T-cell (primary cell): ENCODE measurements at regions not wholly inside any gene's neighbourhood (a gene's known extent, or its start where the extent isn't known, plus 50 kb on each side); places are given as distances from the start of the nearest gene placed in this dataset.

Experiments
- ATAC-seq, 4 experiments: fragments of 200-7000 bp in 3 of 4; fragments of 150-1000 bp in 1 of 4; cut with Tn5 transposase; replicated peaks in 1 of 4; 1 replicate in 3 of 4; 2 replicates in 1 of 4; pipeline ENCODE4 v1.10.0; 2021; ENCODE audit warnings: moderate library complexity in 3 of 4, mild to moderate bottlenecking in 2 of 4, moderate number of reproducible peaks in 1 of 4
- CTCF ChIA-PET, 2 donors: fragments of 300-600 bp; sonication (Branson Sonifier 250); formaldehyde crosslinking; loops; one replicate each; lab custom pipeline; 2022; ENCODE audit warnings: antibody characterized with exemption in 2 of 2; lab: Charles Lee
- POLR2A ChIA-PET, 2 donors: fragments of 300-600 bp; sonication (Branson Sonifier 250); formaldehyde crosslinking; loops; one replicate each; lab custom pipeline; 2022; ENCODE audit warnings: antibody characterized with exemption in 2 of 2; lab: Charles Lee
- DNase-seq, 35 experiments: peaks; one replicate each; pipeline versions ENCODE4 v3.0.0 to v3.0.0-alpha.2; 2013 to 2023
- H3K27ac ChIP-seq: one replicate; pipeline ENCODE4 v1.5.1; 2013; ENCODE audit warnings: low read length
- H3K27me3 ChIP-seq, 2 experiments: replicated peaks in 1 of 2; 1 replicate in 1 of 2; 2 replicates in 1 of 2; pipeline versions ENCODE4 v1.6.1 to v1.7.0; 2013; ENCODE audit warnings: low read length in 1 of 2, mixed read lengths in 1 of 2; ENCODE audit not compliant: control insufficient read depth in 2 of 2, insufficient read depth in 2 of 2; ENCODE audit errors: extremely low read depth in 1 of 2
- H3K36me3 ChIP-seq, 2 donors: 1 replicate in 1 of 2; 2 replicates in 1 of 2; pipeline versions ENCODE4 v1.6.1 to v1.7.0; 2013; ENCODE audit warnings: low read length in 1 of 2; ENCODE audit not compliant: control insufficient read depth in 2 of 2, insufficient read depth in 1 of 2; ENCODE audit errors: extremely low read depth in 1 of 2
- H3K4me1 ChIP-seq, 2 experiments: 1 replicate in 1 of 2; 2 replicates in 1 of 2; pipeline versions ENCODE4 v1.6.1 to v1.7.0; 2013; ENCODE audit warnings: low read length in 2 of 2, mixed read lengths in 1 of 2; ENCODE audit not compliant: insufficient read depth in 2 of 2, control insufficient read depth in 1 of 2; ENCODE audit errors: extremely low read depth in 1 of 2
- H3K4me3 ChIP-seq, 2 donors: 1 replicate in 1 of 2; 2 replicates in 1 of 2; pipeline versions ENCODE4 v1.5.1 to v1.7.0; 2013; ENCODE audit warnings: mild to moderate bottlenecking in 2 of 2, low read length in 1 of 2, moderate library complexity in 1 of 2; ENCODE audit not compliant: control insufficient read depth in 1 of 2; ENCODE audit errors: extremely low read depth in 1 of 2
- H3K9me3 ChIP-seq: 2 replicates; pipeline ENCODE4 v1.7.0; 2013
- H3K27ac Mint-ChIP-seq, 2 donors: one replicate each; pipeline ENCODE4 v1.8.0; 2020 to 2021; ENCODE audit warnings: mild to moderate bottlenecking in 2 of 2, mixed read lengths in 2 of 2
- H3K27me3 Mint-ChIP-seq, 2 donors: one replicate each; pipeline ENCODE4 v1.8.0; 2021 to 2022; ENCODE audit warnings: mixed read lengths in 2 of 2
- H3K36me3 Mint-ChIP-seq: one replicate; pipeline ENCODE4 v1.8.0; 2021; ENCODE audit warnings: mixed read lengths
- H3K4me1 Mint-ChIP-seq, 3 donors: one replicate each; pipeline ENCODE4 v1.8.0; 2020 to 2022; ENCODE audit warnings: mixed read lengths in 3 of 3, mild to moderate bottlenecking in 1 of 3
- H3K4me3 Mint-ChIP-seq, 3 donors: one replicate each; pipeline ENCODE4 v1.8.0; 2020 to 2022; ENCODE audit warnings: mild to moderate bottlenecking in 3 of 3, mixed read lengths in 3 of 3, moderate library complexity in 3 of 3
- H3K9me3 Mint-ChIP-seq, 3 donors: one replicate each; pipeline ENCODE4 v1.8.0; 2020 to 2022; ENCODE audit warnings: mixed read lengths in 3 of 3
- WGBS: methylation state at CpG from one replicate; pipeline ENCODE4 v1.1.5; 2013; ENCODE audit warnings: missing lambda C conversion rate; ENCODE audit not compliant: insufficient coverage; 5-methylcytosine and 5-hydroxymethylcytosine counted together

DNA sequence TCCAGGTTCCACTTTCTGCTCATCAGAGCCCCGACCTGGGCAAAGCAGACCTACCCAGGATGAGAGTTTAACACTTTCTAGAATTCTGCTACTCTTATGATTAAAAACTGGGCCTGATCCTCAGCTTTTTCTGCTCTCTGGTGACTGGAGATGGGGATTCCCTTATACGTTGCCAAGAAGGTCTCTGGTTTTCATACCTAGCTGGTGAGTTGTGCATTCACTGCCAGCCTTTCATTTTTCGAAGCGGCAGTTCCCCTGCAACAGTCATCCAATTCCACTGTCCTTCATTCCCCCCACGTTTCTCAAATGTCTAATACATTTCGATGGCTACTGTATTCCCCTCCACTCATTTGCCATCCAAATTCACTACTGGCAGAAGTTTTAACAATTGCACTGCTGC lies 135.3 kb downstream of the ADSS2 start:
- ATAC-seq (no peak), DNase-seq (no peak)
- H3K27me3 ChIP-seq = no peaks in the 10 kb centered on the region
- no peak overlapping the region for H3K27ac ChIP-seq
- H3K4me1 Mint-ChIP-seq = peaks cover 11 to 29% (median 17%) of the 10 kb centered on the region in 3 donors
- POLR2A ChIA-PET = no interaction called here
- no peak overlapping the region for H3K27ac Mint-ChIP-seq
- peaks cover 0 to 41% of the 10 kb centered on the region in 2 experiments for H3K4me1 ChIP-seq
- CTCF ChIA-PET = no interaction called here
- H3K36me3 ChIP-seq = no peaks in the 10 kb centered on the region
- WGBS = 97% methylated on average over 5 of the region's 6 CpGs
- no peak overlapping the region for H3K4me3 Mint-ChIP-seq
- H3K9me3 ChIP-seq = no peaks in the 10 kb centered on the region
- no peaks in the 10 kb centered on the region for H3K27me3 Mint-ChIP-seq
- no peak overlapping the region for H3K4me3 ChIP-seq
- H3K36me3 Mint-ChIP-seq = no peaks in the 10 kb centered on the region
- H3K9me3 Mint-ChIP-seq = no peaks in the 10 kb centered on the region

DNA sequence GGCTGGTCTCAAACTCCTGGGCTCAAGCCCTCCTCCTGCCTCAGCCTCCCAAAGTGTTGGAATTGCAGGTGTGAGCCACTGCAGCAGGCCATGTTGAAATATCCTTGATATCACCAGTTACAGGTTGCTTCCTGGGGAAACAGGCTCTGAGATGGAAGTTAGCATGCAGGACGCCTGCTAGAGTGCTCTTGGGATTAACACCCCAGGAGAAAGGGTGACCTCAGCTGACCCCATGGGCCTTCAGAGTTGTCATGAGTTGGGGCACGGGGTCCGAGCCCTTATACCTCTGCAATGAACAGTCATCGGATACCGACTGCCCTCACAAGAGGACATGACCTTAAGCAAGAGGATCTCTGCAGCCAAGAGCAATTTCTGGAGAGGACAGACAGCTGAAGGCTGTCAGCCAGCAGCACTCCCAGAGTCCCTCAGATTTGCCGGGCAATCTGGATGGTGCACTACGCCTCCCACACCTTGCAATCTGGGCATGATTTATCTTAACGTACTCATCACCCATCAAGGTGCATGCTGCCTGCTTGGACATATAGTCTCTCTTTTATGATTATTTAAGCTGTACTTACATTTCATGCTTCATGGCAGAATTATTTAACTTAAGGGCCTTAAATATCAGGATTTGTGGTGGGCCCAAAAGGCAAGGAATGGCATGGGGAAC lies 134.6 kb downstream of the ADSS2 start:
- DNase-seq (no peak), ATAC-seq (no peak)
- Histone ChIP-seq H3K27me3 (no peaks in the 10 kb centered on the region), H3K4me3 (no peak overlapping the region), H3K36me3 (no peaks in the 10 kb centered on the region), H3K27ac (no peak overlapping the region), H3K9me3 (no peaks in the 10 kb centered on the region), H3K4me1 (peaks cover 0 to 48% of the 10 kb centered on the region in 2 experiments)
- Mint-ChIP-seq H3K27ac (no peak overlapping the region), H3K9me3 (no peaks in the 10 kb centered on the region), H3K4me1 (peaks cover 11 to 34% (median 20%) of the 10 kb centered on the region in 3 donors), H3K4me3 (no peak overlapping the region), H3K36me3 (no peaks in the 10 kb centered on the region), H3K27me3 (no peaks in the 10 kb centered on the region)
- POLR2A ChIA-PET = no interaction called here
- 85% methylated on average over 7 of the region's 8 CpGs for WGBS
- CTCF ChIA-PET = no interaction called here

DNA sequence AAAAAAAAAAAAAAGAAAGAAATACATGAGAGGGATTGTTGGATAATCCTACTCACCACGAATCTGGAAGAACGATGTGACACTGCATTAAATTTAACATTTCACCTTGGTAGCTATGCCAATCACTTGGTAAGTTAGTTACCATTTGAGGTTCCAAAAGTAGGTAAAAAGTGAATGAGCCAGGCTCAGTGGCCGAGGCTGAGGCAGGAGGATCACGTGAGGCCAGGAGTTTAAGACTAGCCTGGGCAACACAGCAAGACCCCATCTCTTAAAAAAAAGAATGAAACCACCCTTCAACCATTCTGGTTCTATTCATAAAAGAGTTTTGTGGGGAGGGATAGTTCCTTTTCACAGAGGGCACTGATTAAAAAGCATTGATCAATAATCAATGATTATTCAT lies 133.6 kb downstream of the ADSS2 start:
- no peaks in the 10 kb centered on the region for H3K9me3 ChIP-seq
- H3K4me1 ChIP-seq = peaks cover 0 to 54% of the 10 kb centered on the region in 2 experiments
- WGBS = no CpG with 5 or more reads among the region's 4 CpGs
- no peak for ATAC-seq
- no peak overlapping the region for H3K4me3 ChIP-seq
- Mint-ChIP-seq H3K36me3 (no peaks in the 10 kb centered on the region), H3K27ac (peak overlapping the region in 1 of 2 donors; percentile 11), H3K27me3 (no peaks in the 10 kb centered on the region), H3K4me1 (peaks cover 11 to 43% (median 30%) of the 10 kb centered on the region in 3 donors), H3K9me3 (no peaks in the 10 kb centered on the region), H3K4me3 (no peak overlapping the region)
- ChIA-PET CTCF (no interaction called here), POLR2A (no interaction called here)
- no peaks in the 10 kb centered on the region for H3K36me3 ChIP-seq
- peak overlapping the region; percentile 42 for H3K27ac ChIP-seq
- H3K27me3 ChIP-seq = no peaks in the 10 kb centered on the region
- no peak for DNase-seq

DNA sequence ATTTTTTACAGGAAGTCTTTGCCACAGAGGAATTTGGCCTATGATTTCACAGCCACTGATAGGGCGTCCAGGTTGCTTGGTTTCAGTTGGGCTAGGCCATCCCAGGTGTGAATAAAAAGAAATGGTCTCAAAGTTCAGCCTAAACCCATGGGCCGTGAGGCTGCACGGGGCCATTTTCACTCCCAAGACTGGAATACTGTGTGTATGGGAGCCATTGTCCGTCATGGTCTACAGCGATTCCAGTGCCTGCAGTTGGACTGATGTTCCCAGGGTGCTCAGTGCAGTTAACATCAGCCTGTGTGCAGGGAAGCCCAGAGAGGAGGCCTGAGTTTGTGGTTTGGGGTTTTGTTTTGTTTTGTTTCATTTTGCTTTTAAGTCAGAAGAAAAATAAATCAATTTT lies 133.2 kb downstream of the ADSS2 start:
- Mint-ChIP-seq H3K9me3 (no peaks in the 10 kb centered on the region), H3K36me3 (no peaks in the 10 kb centered on the region), H3K27ac (peak overlapping the region; percentile 11 to 66), H3K4me1 (peaks cover 11 to 46% (median 34%) of the 10 kb centered on the region in 3 donors), H3K4me3 (no peak overlapping the region), H3K27me3 (no peaks in the 10 kb centered on the region)
- Histone ChIP-seq H3K27ac (peak overlapping the region; percentile 42), H3K9me3 (no peaks in the 10 kb centered on the region), H3K4me1 (peaks cover 0 to 56% of the 10 kb centered on the region in 2 experiments), H3K36me3 (no peaks in the 10 kb centered on the region), H3K27me3 (no peaks in the 10 kb centered on the region), H3K4me3 (no peak overlapping the region)
- ATAC-seq = no peak
- DNase-seq = peak in 1 of 35 experiments; percentile 20
- 60% methylated on average over 4 of the region's 5 CpGs for WGBS
- ChIA-PET POLR2A (no interaction called here), CTCF (no interaction called here)

DNA sequence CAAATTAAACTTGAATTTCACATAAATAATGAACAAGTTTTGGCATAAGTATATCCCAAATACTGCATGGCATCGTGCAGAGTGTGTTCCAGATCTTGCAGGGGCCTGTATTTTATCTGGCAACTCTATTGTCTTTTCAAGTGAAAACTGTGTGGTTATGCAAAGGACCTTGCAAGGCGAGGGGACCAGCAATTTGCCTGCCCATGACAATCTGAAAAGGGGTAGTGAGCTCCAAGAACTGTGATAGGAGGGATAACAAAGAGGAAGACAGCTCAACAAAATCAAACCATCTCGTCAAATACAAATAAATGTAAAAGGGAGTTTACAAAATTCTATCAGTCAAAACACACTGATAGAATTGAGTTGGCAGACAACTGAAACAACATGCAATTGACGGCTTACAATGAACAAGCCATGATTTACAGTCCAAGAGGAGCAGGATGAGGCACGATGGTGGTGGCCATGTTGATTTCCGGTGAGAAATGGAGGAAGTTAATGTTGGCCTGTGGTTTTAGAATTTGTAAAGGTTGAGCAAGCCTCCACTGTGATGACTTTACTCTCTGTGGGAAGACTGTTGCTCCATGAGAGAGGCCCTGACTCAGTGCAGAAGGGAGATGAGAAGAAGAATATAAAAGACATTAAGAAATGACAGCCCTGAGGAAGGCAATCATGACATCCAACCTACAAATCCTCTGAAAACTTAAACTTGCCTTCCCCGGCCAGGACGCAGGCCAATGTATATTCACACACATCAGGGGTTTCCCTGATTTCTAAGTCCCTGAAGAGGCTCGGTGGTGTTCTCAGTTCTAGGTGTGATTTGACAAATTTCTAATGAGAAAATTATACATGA lies 132.2 kb downstream of the ADSS2 start:
- Histone ChIP-seq H3K27me3 (no peaks in the 10 kb centered on the region), H3K4me1 (peaks cover 0 to 64% of the 10 kb centered on the region in 2 experiments), H3K36me3 (no peaks in the 10 kb centered on the region), H3K9me3 (no peaks in the 10 kb centered on the region), H3K4me3 (no peak overlapping the region), H3K27ac (peak overlapping the region; percentile 64)
- ATAC-seq (peak; percentile 56 to 78 (median 69)), DNase-seq (peak in 30 of 35 experiments; percentile 6 to 70 (median 30))
- Mint-ChIP-seq H3K36me3 (no peaks in the 10 kb centered on the region), H3K9me3 (no peaks in the 10 kb centered on the region), H3K4me1 (peaks cover 11 to 53% (median 41%) of the 10 kb centered on the region in 3 donors), H3K27ac (peak overlapping the region; percentile 82 to 84), H3K4me3 (peak overlapping the region; percentile 1 to 42 (median 13)), H3K27me3 (no peaks in the 10 kb centered on the region)
- 5% methylated on average over 3 of the region's 9 CpGs for WGBS
- ChIA-PET CTCF (no interaction called here), POLR2A (no interaction called here)

DNA sequence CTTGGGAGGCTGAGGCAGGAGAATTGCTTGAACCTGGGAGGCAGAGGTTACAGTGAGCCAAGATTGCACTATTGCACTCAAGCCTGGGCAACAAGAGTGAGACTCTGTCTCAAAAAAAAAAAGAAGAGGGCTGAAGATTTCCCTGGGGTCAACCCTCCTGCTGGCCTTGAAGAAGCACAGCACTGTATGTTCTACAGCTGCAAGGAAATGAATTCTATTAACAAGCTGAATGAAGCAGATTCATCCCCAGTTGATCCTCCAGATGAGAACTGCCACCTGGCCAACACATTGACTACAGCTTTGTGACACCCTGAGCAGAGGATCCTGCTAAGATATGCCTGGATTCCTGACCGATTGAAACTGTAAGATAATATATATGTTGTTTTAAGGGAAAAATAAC lies 129.5 kb downstream of the ADSS2 start:
- no CpG with 5 or more reads among the region's 1 CpG for WGBS
- CTCF ChIA-PET = interaction anchor here in 1 of 2 donors (0.7 kb wide), 1 partner anchor 1677 kb away, joined by 4 read pairs; no protein-coding TSS in a partner anchor
- peak overlapping the region; percentile 74 to 92 for H3K27ac Mint-ChIP-seq

More for the DNA sequence above, 129.5 kb downstream of the ADSS2 start:
- Mint-ChIP-seq H3K9me3 (no peaks in the 10 kb centered on the region), H3K4me1 (peaks cover 11 to 70% (median 52%) of the 10 kb centered on the region in 3 donors), H3K36me3 (no peaks in the 10 kb centered on the region), H3K27me3 (no peaks in the 10 kb centered on the region), H3K4me3 (no peak overlapping the region)
- Histone ChIP-seq H3K36me3 (no peaks in the 10 kb centered on the region), H3K4me1 (peaks cover 0 to 74% of the 10 kb centered on the region in 2 experiments), H3K9me3 (no peaks in the 10 kb centered on the region), H3K4me3 (no peak overlapping the region), H3K27me3 (no peaks in the 10 kb centered on the region), H3K27ac (peak overlapping the region; percentile 71)
- POLR2A ChIA-PET = no interaction called here
- ATAC-seq (no peak), DNase-seq (no peak)
